ENCODE measurements at regions not wholly inside any gene's neighbourhood (a gene's known extent, or its start where the extent isn't known, plus 50 kb on each side); places are given as distances from the start of the nearest gene placed in this dataset.

- no peak for TF ChIP-seq ZNF121 (CRISPR knock-in tag; IDR thresholded peaks at IDR 0.05)
- TF ChIP-seq CREB1 (CRISPR knock-in tag; IDR thresholded peaks at IDR 0.05): no peak
- no peak for TF ChIP-seq CTCF (IDR thresholded peaks at IDR 0.05)
- TF ChIP-seq MYBL2 (CRISPR knock-in tag; IDR thresholded peaks at IDR 0.05): no peak
- no peak for TF ChIP-seq MAX (CRISPR knock-in tag; IDR thresholded peaks at IDR 0.05)
- TF ChIP-seq, protein P1, sequence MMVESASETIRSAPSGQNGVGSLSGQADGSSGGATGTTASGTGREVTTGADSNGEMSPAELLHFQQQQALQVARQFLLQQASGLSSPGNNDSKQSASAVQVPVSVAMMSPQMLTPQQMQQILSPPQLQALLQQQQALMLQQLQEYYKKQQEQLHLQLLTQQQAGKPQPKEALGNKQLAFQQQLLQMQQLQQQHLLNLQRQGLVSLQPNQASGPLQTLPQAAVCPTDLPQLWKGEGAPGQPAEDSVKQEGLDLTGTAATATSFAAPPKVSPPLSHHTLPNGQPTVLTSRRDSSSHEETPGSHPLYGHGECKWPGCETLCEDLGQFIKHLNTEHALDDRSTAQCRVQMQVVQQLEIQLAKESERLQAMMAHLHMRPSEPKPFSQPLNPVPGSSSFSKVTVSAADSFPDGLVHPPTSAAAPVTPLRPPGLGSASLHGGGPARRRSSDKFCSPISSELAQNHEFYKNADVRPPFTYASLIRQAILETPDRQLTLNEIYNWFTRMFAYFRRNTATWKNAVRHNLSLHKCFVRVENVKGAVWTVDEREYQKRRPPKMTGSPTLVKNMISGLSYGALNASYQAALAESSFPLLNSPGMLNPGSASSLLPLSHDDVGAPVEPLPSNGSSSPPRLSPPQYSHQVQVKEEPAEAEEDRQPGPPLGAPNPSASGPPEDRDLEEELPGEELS (CRISPR knock-in tag; IDR thresholded peaks at IDR 0.05): no peak
- TF ChIP-seq ESRRA (CRISPR knock-in tag; IDR thresholded peaks at IDR 0.05; ENCODE audit: borderline replicate concordance): no peak
- TF ChIP-seq TEAD4 (CRISPR knock-in tag; IDR thresholded peaks at IDR 0.05): no peak
- no peak for TF ChIP-seq ATF2 (CRISPR knock-in tag; IDR thresholded peaks at IDR 0.05; ENCODE audit: borderline replicate concordance, low read depth)
- no peak for TF ChIP-seq SP1 (CRISPR knock-in tag; conservative IDR thresholded peaks at IDR 0.05)
- no peak for TF ChIP-seq IRF1 (CRISPR knock-in tag; IDR thresholded peaks at IDR 0.05)
- no peak for TF ChIP-seq JUN (CRISPR knock-in tag; IDR thresholded peaks at IDR 0.05)
- no peak for TF ChIP-seq SMAD4 (CRISPR knock-in tag; IDR thresholded peaks at IDR 0.05)
Observed at GRCh38 chr11:128161994-128162393, 425.4 kb downstream of the ETS1 start.

Measured in WTC11 (cell line).